ENCODE measurements at regions not wholly inside any gene's neighbourhood (a gene's known extent, or its start where the extent isn't known, plus 50 kb on each side); places are given as distances from the start of the nearest gene placed in this dataset.

- TF ChIP-seq CTCF (conservative IDR thresholded peaks at IDR 0.05; ENCODE audit: low read length): no peak
- H3K4me3 ChIP-seq (ENCODE audit: low read length): no peak overlapping the region
- DNase-seq (ENCODE audit: low read depth): no peak
These were observed 119.0 kb downstream of the ZFAND4 start for GRCh38 chr10:45553613-45554012.

GRCh38 chr10:45553155-45553554 is 119.4 kb downstream of the ZFAND4 start:
- no peak for TF ChIP-seq CTCF (conservative IDR thresholded peaks at IDR 0.05; ENCODE audit: low read length)
- no peak for DNase-seq (ENCODE audit: low read depth)

GRCh38 chr10:45552476-45552875 is 120.1 kb downstream of the ZFAND4 start:
- no peak for DNase-seq (ENCODE audit: low read depth)
- no peak for TF ChIP-seq CTCF (conservative IDR thresholded peaks at IDR 0.05; ENCODE audit: low read length)
- H3K4me3 ChIP-seq (ENCODE audit: low read length): no peak overlapping the region

More at GRCh38 chr10:45553155-45553554, 119.4 kb downstream of the ZFAND4 start:
- H3K4me3 ChIP-seq (ENCODE audit: low read length): no peak overlapping the region

- no peak for TF ChIP-seq CTCF (conservative IDR thresholded peaks at IDR 0.05; ENCODE audit: low read length)
- H3K4me3 ChIP-seq (ENCODE audit: low read length): no peak overlapping the region
- no peak for DNase-seq (ENCODE audit: low read depth)
These were observed 121.4 kb downstream of the ZFAND4 start for GRCh38 chr10:45550903-45551786.

GRCh38 chr10:45548068-45548467 is 124.5 kb downstream of the ZFAND4 start:
- no peak for TF ChIP-seq CTCF (conservative IDR thresholded peaks at IDR 0.05; ENCODE audit: low read length)
- no peak overlapping the region for H3K4me3 ChIP-seq (ENCODE audit: low read length)
- no peak for DNase-seq (ENCODE audit: low read depth)

- DNase-seq (ENCODE audit: low read depth): no peak
- H3K4me3 ChIP-seq (ENCODE audit: low read length): no peak overlapping the region
- no peak for TF ChIP-seq CTCF (conservative IDR thresholded peaks at IDR 0.05; ENCODE audit: low read length)
These were observed 125.4 kb downstream of the ZFAND4 start for GRCh38 chr10:45547207-45547606.

GRCh38 chr10:45545150-45545549 is 127.4 kb downstream of the ZFAND4 start:
- no peak for DNase-seq (ENCODE audit: low read depth)

More at GRCh38 chr10:45545150-45545549, 127.4 kb downstream of the ZFAND4 start:
- no peak overlapping the region for H3K4me3 ChIP-seq (ENCODE audit: low read length)
- TF ChIP-seq CTCF (conservative IDR thresholded peaks at IDR 0.05; ENCODE audit: low read length): no peak

Data from AG10803 (cell line).